Activated T-helper 2 cell treated with anti-CD3 and anti-CD28 coated beads, Interferon-gamma antibody, Interleukin-2, Interleukin-4, amounts not matched to agents 10 μg/mL and 5 μg/mL and 100 μg/mL, durations not matched to agents 14 hours and 24 hours and 36 hours (primary cell): ENCODE measurements at regions not wholly inside any gene's neighbourhood (a gene's known extent, or its start where the extent isn't known, plus 50 kb on each side); places are given as distances from the start of the nearest gene placed in this dataset.

Experiments
- DNase-seq: peaks from one replicate; pipeline ENCODE4 v3.0.0; 2021; ENCODE audit warnings: low spot score
- H3K27ac Mint-ChIP-seq: one replicate; pipeline ENCODE4 v1.8.0; 2021; ENCODE audit warnings: mixed read lengths
- H3K27me3 Mint-ChIP-seq: one replicate; pipeline ENCODE4 v1.8.0; 2021; ENCODE audit warnings: low read depth, mixed read lengths
- H3K36me3 Mint-ChIP-seq: one replicate; pipeline ENCODE4 v1.8.0; 2021; ENCODE audit warnings: low read depth, mixed read lengths
- H3K4me1 Mint-ChIP-seq: one replicate; pipeline ENCODE4 v1.8.0; 2021; ENCODE audit warnings: low read depth, mixed read lengths
- H3K4me3 Mint-ChIP-seq: one replicate; pipeline ENCODE4 v1.8.0; 2021; ENCODE audit warnings: low read depth, mild to moderate bottlenecking, moderate library complexity, mixed read lengths
- H3K9me3 Mint-ChIP-seq: one replicate; pipeline ENCODE4 v1.8.0; 2021; ENCODE audit warnings: mixed read lengths
- intact Hi-C: fragments of 100-400 bp; cut with micrococcal nuclease; formaldehyde crosslinking; loops from one replicate; pipeline ENCODE4 v1.15.1; 2023

DNA sequence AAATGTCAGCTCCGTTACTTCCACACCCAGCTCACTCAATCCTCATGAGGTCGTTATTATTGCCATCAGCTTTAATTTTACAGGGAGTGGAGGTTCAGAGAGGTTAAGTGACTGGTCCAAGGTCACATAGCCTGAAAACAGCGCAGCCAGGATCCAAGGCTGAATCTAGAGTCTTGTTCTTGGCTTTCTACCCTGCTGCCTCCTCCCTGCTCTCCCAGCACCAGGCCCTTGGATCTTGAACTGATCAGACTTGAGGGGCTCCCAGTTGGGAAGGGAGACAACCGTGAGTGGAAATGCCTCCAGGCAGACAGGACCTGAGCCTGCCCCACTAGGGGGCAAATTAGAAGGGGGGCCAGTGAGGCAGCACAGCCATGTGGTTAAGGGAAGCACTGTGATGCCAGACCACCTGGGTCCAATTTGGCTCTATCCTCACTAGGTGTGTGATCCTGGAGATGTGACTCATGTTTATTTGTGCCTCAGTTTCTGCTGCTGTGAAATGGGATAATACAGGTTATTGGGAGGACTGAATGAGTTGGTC is 135.6 kb upstream of the PTPN1 start:
- Mint-ChIP-seq H3K27me3 (peaks cover 6% of the 10 kb centered on the region), H3K36me3 (no peaks in the 10 kb centered on the region), H3K4me3 (no peak overlapping the region), H3K4me1 (peaks cover 3% of the 10 kb centered on the region), H3K9me3 (no peaks in the 10 kb centered on the region), H3K27ac (no peak overlapping the region)
- DNase-seq, result no peak
- intact Hi-C loops, result no loop called here

DNA sequence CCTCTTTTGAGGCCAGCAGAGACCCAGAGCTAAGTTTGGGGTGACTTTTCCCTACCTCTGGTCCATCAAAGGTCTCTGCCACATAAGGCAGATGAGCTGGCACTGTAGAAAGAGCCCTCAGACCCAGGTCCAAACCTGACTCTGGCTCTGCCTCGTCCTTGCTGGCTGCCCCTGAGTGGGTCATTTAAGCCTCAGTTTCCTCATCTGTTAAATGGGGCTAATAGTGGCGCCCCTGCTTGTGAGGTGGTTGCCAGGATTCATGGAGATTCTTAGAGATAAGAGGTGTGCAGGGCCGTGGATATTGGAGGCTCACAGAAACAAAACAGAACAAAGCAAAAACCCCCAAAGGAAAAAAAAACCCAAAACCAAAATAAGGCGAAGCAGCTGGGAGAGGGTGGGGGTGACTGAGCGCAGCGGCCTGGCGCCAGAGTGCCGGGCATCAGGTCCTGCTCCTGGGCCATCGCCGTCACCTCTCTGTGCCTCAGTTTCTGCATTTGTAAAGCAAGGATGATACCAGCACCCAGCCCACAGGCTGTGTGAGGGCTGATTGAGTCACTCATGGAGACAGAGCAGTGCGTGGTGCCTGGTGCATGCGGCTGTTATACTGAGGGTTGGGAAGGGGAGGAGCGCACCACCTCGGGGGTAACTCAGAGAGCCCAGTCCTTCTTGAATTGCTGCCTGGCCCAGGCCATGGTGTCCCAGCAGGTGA is 133.8 kb upstream of the PTPN1 start:
- no peak overlapping the region for H3K27ac Mint-ChIP-seq
- no peaks in the 10 kb centered on the region for H3K9me3 Mint-ChIP-seq
- H3K27me3 Mint-ChIP-seq, result peaks cover 6% of the 10 kb centered on the region
- H3K4me1 Mint-ChIP-seq, result peaks cover 9% of the 10 kb centered on the region
- intact Hi-C loops, result no loop called here
- H3K36me3 Mint-ChIP-seq, result no peaks in the 10 kb centered on the region
- no peak for DNase-seq
- no peak overlapping the region for H3K4me3 Mint-ChIP-seq

DNA sequence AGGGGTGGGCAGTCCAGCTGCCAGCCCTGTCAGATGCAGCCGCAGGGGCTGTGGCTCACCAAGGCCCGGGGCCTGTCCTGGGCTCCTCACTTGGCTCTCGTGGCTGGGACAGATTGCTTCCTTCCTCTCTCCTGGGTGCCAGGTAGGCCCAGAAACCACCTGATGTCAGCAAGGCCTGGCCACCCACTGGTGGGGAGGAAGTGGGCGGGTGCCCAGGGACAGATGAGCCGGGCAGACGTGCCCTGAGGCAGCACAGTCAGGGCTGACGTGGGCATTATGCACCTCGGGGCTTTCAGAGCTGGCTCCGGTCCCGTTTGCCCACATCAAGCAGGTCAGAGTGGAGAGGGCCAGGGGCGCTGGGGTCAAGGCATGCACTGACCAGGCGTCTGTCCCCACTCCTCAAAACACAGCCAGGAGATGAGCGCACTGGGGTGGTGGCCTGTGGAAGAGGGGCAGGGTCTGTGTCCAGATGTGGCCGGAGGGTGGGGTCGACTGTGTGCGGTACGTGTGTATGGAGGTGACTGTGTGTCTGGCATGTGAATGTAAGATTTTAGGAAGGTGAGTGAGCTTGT is 133.2 kb upstream of the PTPN1 start:
- no peak for DNase-seq
- H3K9me3 Mint-ChIP-seq, result no peaks in the 10 kb centered on the region
- no peaks in the 10 kb centered on the region for H3K36me3 Mint-ChIP-seq
- intact Hi-C loops, result no loop called here
- peaks cover 6% of the 10 kb centered on the region for H3K27me3 Mint-ChIP-seq
- H3K4me3 Mint-ChIP-seq, result no peak overlapping the region
- no peak overlapping the region for H3K27ac Mint-ChIP-seq
- H3K4me1 Mint-ChIP-seq, result peaks cover 14% of the 10 kb centered on the region

DNA sequence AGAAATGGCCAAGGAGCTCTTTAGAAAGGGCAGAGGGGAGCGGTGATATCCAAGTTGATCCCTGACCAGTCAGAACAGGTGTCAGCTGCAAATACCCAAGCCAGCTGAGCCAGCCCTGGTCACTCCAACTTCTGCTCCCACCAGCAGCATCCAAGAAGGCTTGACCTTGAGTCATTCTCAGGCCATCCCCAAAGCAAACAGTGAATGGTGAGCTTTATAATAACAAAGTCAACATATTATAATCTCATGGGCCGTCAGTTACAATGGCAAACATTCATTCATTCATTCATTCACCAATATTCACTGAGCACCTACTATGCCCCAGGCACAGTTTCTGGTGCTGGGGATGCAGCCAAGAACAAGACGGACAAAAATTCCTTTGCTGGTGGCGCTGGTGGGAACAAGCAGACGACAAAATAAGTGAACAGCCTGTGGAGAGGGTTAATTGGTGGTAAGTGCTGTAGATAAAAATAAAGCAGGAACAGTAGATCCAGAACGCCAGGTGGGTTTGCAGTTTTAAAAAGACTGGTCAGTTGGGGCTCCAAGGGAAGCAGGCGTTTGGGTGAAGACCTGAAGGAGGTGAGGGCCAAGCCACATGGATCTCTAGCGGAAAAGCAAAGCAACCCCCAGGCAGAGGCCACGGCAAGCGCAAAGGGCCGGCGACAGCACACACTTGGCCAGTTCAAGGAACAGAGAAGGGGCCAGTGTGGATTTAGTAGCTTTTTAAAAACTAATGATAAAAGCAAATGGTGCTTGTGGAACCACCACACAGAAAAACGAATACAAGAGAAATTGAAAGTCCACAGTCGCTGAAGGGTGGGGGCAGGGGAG is 131.8 kb upstream of the PTPN1 start:
- Mint-ChIP-seq H3K9me3 (no peaks in the 10 kb centered on the region), H3K4me3 (no peak overlapping the region), H3K4me1 (peaks cover 23% of the 10 kb centered on the region), H3K36me3 (no peaks in the 10 kb centered on the region), H3K27ac (no peak overlapping the region), H3K27me3 (peaks cover 6% of the 10 kb centered on the region)
- DNase-seq, result no peak
- intact Hi-C loops, result no loop called here

DNA sequence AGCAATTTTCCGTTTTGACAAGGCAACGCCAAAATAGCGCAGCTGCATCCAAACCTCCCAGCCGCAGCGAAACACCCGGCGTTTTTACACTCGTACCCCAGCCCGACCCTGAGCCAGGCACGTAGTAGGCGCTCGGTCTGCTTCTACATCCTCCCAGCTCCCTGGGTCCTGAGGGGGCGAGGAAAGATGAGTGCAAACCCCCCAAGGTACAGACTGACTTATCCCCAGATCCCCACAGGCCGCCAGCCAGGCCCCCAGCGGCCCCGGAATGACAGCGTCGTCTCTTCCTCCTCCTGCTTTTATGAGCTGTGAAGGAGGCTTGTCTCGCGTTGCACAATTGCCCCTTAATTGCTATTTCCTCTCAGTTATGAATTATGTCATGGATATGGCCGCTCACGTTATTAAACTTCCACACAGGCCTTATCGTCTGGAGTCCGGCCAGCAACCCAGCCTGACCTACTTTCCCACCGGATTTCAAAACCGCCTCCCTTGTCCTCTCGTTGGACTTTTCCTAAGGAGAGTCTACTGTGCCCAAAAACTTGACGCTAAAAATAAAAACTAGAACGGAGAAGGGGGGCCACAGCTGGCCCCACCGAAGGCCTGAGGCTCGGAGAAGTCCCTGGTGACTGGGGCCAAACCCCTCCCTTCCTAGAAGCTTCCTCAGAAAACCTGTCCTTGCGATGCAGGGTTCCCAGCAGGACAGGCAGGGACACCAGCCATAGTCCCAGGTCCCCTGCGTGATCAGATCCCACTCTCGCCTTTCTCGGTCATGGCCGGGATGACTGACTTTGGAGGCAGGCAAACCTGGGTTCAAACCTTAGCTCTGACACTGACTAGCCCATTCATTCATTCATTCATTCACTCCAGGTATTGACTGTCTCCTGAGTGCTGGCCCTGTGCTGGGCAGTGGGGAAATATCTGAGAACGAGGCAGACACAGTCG is 130.9 kb upstream of the PTPN1 start:
- no peaks in the 10 kb centered on the region for H3K9me3 Mint-ChIP-seq
- no peak overlapping the region for H3K27ac Mint-ChIP-seq
- no peaks in the 10 kb centered on the region for H3K27me3 Mint-ChIP-seq
- intact Hi-C loops, result no loop called here
- no peak overlapping the region for H3K4me3 Mint-ChIP-seq
- no peaks in the 10 kb centered on the region for H3K36me3 Mint-ChIP-seq
- peaks cover 27% of the 10 kb centered on the region for H3K4me1 Mint-ChIP-seq
- no peak for DNase-seq

DNA sequence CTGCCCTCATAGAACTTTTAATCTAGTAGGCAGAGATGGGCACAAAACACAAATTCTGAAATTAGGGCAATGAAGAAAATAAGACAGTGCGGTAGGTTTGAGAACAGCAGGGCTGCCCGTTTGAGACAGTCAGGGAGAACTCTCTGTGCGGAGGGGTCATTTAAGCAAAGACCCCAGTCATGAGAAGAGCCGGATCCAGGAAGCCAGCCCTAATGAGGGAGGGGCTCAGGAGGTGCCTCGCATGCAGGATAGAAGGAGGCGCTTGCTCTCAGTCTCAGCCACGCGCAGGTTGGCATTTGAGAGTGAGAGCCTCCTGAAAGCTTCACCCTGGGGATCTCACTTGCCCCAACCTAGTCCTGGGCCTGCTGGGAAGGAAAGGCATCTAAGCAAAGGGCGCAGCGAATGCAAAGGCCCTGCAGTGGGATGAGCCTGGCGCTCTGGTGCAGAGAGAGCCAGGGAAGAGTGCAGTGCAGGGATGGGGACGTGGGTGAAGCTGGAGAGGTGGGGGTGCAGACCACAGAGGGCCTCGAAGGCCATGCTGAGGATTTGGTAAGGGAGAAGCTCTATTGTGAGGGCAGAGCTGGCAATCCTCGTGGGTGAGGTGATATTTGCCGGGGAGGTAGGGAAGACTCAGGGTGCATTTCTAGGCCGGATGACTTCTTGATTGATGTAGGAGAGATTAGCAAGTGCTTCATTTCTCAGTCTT is 130.0 kb upstream of the PTPN1 start:
- Mint-ChIP-seq H3K27me3 (no peaks in the 10 kb centered on the region), H3K4me3 (no peak overlapping the region), H3K9me3 (no peaks in the 10 kb centered on the region), H3K27ac (no peak overlapping the region), H3K36me3 (no peaks in the 10 kb centered on the region), H3K4me1 (peaks cover 35% of the 10 kb centered on the region)
- DNase-seq, result no peak
- intact Hi-C loops, result no loop called here

DNA sequence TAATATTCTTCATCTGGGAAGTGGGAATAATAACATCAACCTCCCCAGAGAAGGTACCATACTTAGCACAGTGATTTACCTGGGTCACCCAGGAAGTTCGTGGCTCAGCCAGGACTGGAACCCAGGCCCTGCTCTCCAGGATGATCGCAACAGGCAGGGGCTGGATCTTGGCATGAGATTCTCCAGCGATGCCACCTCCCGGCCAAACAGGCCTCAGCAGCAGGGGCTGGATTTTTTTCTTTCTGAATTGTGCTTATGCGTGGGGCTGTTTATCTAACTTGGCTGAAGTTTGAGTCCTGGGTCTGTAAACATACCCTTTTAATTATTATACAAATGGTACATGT is 129.5 kb upstream of the PTPN1 start:
- H3K27me3 Mint-ChIP-seq, result no peaks in the 10 kb centered on the region
- H3K36me3 Mint-ChIP-seq, result no peaks in the 10 kb centered on the region
- intact Hi-C loops, result no loop called here
- H3K9me3 Mint-ChIP-seq, result no peaks in the 10 kb centered on the region
- peaks cover 41% of the 10 kb centered on the region for H3K4me1 Mint-ChIP-seq
- H3K27ac Mint-ChIP-seq, result no peak overlapping the region
- DNase-seq, result no peak
- no peak overlapping the region for H3K4me3 Mint-ChIP-seq

DNA sequence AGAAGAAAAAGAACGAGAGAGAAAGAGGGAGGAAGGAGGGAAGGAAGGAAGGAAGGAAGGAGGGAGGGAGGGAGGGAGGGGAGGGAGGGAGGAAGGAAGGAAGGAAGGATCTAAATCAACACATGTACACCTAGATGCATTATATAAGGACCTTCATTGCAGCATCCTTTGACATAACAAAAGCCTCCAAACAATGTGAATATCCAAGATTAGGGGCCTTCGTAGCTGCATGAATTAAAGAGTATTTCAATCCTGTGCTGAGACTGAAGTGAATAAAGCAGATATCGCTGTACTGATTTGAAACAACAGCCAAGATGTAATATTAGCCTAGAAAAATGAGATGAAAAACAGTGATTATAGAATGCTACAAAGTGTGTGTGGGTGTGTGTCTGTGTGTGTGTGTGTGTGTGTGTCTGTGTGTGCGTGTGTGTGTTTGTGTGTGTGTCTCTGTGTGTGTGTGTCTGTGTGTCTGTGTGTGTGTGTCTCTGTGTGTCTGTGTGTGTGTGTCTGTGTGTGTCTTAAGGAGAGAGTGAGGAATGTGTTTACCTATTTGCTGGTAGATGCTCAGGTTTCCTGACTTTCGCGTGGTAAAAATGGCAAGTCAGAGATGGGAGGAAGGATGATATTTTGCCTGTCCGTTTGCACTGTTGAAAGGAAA is 129.0 kb upstream of the PTPN1 start:
- Mint-ChIP-seq H3K27me3 (no peaks in the 10 kb centered on the region), H3K27ac (peak overlapping the region; percentile 2), H3K9me3 (no peaks in the 10 kb centered on the region), H3K4me1 (peaks cover 46% of the 10 kb centered on the region), H3K36me3 (no peaks in the 10 kb centered on the region), H3K4me3 (no peak overlapping the region)
- intact Hi-C loops, result no loop called here
- DNase-seq, result no peak

DNA sequence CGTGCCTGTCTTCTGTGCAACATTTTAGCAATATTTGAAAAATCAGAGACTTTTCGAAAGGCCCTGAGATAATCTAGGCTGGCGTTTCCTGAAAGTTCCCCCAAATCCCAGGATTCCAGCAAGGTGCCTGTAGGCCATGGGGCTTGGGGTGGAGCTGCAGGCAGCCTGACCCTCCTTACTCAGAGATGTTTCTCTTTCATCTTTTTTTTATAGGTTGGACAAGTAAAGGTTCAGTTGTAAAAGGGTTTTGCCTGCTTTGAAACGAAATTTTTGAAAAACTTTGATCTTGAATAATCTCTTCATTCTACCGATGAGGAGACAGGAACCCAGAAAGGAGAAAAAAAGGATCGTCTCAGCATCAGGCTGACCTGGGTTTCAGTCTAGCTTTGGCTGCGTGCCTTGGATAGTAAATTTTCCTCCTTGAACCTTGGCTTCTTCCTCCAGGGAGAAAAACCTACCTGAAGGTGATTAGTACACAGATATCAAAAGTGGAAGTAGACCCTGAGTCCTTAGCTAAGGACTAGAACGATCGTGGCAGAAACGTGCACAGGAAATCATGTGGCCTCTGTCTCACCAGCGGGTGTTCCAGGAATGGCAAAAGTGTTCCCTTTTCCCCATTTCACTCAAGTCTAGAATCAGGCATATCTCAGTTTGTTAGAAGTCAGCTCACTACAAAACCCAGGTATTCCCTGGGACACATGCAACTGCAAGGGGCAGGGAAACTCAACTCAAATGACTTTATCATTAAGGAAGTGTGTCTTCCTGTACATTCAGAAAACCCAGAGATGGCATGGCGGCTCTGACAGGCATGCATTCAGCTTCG is 128.2 kb upstream of the PTPN1 start:
- no peaks in the 10 kb centered on the region for H3K9me3 Mint-ChIP-seq
- no peaks in the 10 kb centered on the region for H3K36me3 Mint-ChIP-seq
- intact Hi-C loops, result no loop called here
- H3K27ac Mint-ChIP-seq, result peak overlapping the region; percentile 50
- peak; percentile 15 for DNase-seq
- H3K27me3 Mint-ChIP-seq, result no peaks in the 10 kb centered on the region
- peaks cover 51% of the 10 kb centered on the region for H3K4me1 Mint-ChIP-seq
- H3K4me3 Mint-ChIP-seq, result peak overlapping the region; percentile 4

DNA sequence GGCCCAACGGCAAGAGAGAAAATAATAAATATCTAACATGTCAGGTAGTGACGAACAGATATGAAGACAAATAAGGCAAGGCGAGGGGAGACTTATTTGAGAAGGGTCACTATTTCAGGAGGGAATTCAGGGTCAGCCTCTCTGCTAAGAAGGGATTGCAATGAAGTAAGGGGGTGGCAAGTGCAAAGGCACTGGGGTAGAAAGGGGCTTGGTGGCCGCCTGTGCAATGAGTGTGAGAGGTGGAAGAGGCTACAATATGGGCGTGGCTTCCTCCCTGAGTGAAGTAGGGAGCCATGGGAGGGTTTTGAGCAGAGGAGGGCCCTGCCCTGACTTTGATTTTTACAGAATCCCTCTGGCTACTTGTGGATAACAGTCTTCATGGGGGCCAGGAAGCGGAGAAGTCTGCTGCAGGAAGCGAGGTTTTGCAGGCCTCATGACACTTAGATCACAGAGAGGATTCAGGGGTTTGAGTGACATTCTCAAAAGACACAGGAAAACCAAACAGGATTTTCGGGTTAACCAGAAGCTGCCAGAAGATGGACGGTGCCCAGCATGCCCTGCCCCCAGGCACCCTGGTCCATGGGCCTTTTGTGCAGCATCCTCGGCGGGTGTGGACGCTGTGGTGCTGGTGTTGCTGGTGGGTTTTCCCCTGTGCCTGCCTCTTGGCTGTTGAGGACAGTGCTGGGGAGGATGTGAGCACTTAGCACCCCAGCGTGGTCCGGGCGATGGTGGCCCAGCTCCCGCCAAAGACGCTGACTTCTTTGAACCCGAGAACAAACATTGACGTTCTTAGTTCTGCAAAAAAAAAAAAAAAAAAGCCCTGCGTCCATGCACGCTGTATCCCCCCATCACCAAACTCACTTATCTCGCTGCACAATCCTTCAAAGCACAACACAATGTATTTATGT is 124.2 kb upstream of the PTPN1 start:
- Mint-ChIP-seq H3K27ac (peak overlapping the region; percentile 72), H3K27me3 (peaks cover 5% of the 10 kb centered on the region), H3K36me3 (no peaks in the 10 kb centered on the region)

More for the DNA sequence above, 124.2 kb upstream of the PTPN1 start:
- peaks cover 66% of the 10 kb centered on the region for H3K4me1 Mint-ChIP-seq
- peak overlapping the region; percentile 52 for H3K4me3 Mint-ChIP-seq
- intact Hi-C loops, result loop anchor here (1.0 to 5.0 kb wide), 3 partner anchors 47 to 194 kb away; partner anchors contain the start of gene CEBPB
- H3K9me3 Mint-ChIP-seq, result no peaks in the 10 kb centered on the region
- DNase-seq, result peak; percentile 65
